ENCODE measurements at regions not wholly inside any gene's neighbourhood (a gene's known extent, or its start where the extent isn't known, plus 50 kb on each side); places are given as distances from the start of the nearest gene placed in this dataset.

DNA sequence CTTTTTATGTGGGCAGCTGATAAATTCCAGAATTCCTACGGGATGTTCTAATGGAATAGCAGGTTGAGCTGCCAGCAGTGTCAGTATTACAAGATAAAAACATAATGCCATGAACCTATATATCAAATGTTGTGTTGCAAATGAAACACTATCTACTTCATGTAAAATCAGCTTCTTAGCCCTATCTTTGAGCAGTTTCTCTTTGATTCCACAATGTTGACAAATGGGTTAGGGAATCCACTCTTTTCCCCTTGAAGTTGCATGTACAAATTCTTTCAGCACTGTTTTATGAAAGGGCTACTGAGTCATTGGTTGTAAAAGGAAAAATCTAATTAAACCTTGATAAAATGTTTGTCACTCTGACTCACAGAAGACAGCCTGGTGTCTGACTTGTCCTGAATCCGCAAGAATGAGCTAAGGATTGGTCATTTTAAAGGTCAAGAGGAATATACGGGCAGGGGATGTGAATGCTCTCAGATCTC is 950.6 kb upstream of the NUDT12 start:
- no peak for TF ChIP-seq EZH2 (IDR thresholded peaks at IDR 0.05; ENCODE audit: borderline replicate concordance, low read depth, low read length, severe bottlenecking)
- TF ChIP-seq, protein P1, sequence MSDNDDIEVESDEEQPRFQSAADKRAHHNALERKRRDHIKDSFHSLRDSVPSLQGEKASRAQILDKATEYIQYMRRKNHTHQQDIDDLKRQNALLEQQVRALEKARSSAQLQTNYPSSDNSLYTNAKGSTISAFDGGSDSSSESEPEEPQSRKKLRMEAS (IDR thresholded peaks at IDR 0.05; ENCODE audit: insufficient read depth, insufficient read length), result no peak

All from endothelial cell of umbilical vein (primary cell).